HG03342 (cell line): ENCODE measurements at regions not wholly inside any gene's neighbourhood (a gene's known extent, or its start where the extent isn't known, plus 50 kb on each side); places are given as distances from the start of the nearest gene placed in this dataset.

ENCODE experiments used
- ATAC-seq: cut with Tn5 transposase; IDR thresholded peaks from one replicate; pipeline ENCODE4 v1.9.1; 2021; ENCODE audit warnings: mild to moderate bottlenecking, moderate library complexity; ENCODE audit not compliant: unreplicated experiment

DNA sequence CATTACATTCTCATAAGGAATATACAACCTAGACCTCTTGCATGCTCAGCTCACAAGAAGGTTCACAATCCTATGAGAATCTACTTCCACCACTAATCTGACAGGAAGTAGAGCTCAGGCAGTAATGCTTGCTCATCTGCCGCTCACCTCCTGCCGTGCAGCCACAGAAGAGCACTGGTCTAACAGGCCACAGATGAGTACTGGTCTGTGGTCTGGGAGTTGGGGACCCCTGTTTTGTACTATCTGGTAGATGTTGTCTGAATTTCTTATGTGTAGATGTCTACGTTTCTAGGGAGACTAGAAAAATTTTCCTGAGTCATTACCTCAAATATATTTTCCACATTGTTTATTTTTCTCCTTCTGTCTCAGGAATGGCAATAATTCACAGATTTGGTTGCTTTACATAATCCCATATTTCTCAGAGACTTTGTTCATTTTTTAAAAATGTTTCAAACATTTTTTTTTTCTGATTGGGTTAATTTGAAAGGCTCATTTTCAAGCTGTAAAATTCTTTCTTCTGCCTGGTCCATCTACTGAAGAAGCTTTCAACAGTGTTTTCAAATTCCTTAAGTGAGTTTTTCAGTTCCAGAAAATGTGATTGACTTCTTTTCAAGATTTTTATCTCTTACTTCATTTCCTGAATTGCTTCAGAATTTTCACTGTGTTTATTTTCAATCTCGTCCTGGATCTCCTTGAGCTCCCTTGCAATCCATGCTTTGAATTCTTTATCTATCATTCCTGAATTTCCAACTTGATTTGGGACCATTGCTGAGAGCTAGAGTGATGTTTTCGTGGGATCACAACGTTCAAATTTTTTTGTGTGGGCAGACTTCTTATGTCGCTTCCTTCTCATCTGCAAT lies 1322.2 kb downstream of the PCDH9 start:
- no peak for ATAC-seq

DNA sequence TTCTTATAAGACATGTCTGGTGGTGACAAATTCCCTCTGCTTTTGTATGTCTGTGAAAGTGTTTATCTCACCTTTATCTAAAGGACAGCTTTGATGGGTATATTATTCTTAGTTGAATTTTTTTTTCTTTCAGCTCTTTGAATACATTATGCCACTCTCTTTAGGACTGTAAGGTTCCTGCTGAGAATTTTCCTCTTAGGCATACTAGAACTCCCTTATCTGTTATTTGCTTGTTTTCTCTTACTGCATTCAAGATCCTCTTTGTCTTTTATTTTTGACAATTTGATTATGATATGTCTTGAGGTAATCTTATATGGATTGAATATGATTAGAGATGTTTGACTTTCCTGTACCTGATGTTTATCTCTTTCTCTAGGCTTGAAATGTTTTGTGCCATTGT lies 1328.4 kb downstream of the PCDH9 start:
- ATAC-seq, result no peak

DNA sequence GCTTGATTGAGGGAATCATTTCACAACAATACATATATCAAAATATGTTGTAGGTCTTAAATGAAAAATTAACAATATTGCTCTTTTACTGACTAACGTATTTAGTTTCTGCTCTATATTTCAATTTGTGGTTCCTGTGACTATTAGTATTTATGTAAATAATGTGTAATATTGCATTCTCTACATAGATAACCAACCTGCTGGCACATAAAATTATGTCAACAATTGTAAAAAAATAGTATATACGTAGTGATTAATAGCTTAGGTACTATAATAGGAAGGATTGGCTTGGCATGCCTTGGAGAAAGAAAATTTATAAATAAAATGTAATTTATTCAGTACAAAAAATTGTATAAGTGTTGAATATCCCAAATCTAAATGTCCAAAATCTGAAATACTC lies 1336.1 kb downstream of the PCDH9 start:
- ATAC-seq, result no peak

DNA sequence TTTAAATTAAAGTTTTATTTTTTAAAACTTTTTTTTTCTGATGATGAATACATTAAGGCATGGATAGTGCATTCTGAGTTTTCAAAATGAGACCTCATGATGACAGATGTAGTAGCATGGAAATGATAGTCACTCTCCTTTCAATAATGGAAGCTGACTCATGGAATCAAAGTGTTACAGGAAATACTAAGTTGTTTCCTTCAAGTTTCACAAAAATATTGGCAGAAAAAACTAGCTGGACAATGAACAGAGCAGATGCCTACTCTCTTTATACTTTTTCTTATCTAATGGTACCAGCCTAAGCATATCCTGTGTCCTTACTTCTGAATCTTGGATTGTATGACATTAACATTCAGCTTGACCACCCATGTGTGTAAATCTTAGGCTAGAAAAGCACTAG lies 1337.3 kb downstream of the PCDH9 start:
- ATAC-seq, result no peak

DNA sequence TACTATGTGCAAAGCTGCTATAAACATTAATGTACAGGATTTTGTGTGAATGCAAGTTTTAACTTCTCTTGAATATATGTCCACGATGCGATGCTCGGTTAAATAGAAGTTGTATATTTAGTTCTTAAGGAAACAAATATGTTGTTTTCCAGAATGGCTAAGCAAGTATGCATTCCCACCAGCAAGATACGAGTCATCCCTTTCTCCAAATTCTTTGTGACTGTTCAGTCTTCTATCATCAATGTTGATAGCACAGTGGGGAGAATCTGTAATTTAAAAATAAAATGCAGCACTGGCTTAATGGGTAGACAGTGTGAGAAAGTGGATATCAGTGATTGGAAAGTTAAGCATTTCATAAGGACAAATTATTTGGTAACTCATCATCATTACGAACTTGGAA lies 1340.8 kb downstream of the PCDH9 start:
- no peak for ATAC-seq

DNA sequence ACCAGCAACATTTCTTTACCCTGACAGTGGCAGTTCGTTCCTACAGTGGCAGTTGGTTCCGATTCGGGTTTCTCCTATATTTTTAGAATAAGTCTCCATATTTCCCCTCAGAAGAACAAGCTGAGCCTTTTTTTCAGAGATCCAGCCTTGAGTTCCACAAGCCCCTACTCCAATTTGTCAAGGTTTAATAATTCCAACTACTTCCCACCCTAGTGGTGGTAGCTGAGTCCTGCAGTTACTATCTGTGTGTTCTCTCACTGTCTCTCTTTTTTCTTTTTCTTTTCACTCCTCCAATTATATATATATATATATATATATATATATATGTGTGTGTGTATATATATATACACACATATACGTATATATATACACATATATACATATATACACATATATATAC lies 1347.3 kb downstream of the PCDH9 start:
- no peak for ATAC-seq

DNA sequence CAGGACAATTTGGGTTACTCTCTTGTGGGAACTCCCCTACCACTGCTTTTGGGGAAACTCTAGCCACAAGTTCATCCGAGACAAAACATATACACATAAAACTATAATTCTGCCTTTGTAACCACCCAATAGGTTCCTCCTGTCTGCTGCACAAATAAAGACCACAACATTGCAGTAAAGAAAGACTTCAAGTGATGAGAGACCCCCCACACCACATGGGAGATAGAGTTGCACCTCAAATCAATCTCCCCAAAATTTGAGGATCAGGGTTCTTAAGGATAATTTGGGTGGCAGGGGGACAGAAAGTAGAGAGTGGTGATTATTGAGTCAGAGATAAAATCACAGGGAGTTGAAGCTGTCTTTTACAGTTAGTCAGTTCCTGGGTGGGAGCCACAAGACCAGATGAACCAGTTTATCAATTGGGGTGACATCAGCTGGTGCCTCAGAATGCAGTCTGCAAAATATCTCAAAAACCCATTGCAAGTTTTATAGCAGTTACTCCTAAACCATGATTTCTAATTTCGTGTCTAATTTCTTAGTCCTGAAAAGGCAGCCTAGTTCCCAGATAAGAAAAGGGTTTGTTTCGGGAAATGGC lies 1348.5 kb downstream of the PCDH9 start:
- no peak for ATAC-seq

DNA sequence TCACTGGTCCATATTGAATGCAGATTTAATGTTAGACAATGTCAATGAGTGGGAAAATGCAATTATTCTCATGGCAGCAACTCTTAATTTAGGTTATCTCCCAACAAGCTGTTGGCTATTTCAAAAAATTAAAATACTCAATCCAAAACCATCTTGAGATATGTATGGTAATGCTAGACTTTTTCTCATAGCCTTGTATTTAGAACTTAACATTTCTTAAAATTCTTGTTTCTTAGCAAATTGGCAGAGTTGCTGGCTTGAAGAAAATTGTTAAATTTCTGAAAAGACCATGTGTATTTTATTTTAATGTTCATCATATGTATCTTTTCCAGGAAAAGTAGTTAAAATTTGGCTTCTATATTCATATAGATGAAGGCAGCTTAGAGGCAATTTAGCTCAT lies 1355.1 kb downstream of the PCDH9 start:
- ATAC-seq, result no peak

DNA sequence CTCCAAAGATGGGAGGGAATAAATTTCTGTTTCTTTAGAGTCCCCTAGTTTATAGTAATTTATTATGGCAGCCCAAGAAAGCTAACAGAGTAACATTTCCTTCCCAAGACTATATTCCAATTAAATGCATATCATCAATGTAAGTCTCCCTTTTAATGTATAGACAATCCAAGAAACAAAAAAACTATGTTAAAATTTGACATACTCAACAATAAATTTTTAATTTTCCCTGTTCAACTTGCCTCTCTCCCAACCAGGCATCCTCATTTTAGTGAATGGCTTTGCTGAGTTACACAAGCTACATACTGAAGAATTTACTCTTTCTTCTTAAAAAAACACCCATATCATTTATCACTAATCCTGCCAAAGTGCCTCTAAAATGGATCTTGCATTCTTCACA lies 1357.7 kb downstream of the PCDH9 start:
- no peak for ATAC-seq

DNA sequence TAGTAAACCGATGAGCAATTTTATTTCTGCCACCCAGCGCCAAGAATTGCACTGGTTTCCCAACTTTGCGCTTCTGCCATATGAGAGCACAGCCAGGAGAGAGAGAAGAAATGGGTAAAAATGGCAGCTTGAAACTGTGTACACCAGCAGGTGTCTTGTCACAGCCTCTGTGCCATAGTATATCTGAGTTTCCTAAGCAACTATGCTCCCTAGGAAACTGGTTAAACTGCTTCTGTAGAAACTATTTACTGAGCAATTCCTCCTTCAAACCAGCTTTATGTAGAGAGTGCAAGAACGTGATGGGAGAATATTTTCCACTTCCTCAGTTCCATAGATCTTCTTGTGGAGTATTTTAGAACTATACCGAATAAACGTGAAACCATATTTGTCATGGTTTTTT lies 1361.3 kb downstream of the PCDH9 start:
- no peak for ATAC-seq

DNA sequence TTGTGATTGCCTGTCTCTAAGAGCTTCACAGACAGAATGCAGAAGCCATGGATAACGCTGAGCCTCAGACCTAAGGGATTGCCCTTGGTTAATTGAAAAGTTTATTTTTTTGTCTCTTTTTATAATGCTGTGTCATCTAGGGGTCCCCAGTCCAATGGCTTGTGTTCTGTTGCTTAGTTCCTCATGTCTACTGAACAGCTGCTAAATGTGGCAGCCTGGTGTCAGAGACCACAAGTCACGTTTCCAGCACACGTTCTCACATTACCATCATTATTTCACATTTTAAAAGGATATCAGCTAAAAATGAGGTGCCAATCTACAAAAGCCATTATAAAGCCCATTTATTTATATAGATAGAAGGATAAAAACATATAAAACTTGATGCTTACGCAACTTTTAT lies 1362.0 kb downstream of the PCDH9 start:
- ATAC-seq, result no peak

DNA sequence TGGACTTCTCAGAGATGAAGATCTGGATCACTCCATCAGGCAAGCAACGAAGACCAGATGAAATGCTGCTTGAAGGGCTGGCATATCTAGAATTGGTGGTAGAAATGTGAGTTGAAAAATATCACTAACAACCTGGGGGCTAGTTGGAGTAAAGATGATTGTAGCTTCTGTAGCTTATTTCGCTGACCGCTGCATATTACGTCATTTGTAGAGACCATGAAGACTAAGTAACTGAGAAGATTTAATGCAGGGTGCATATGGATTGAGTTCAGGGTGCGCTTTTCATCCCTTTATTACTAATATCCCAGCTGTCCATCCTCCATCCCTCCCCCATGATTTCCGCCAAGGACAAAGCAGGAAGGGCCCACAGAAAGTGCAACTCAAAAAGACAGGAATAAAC lies 1364.0 kb downstream of the PCDH9 start:
- ATAC-seq, result no peak

DNA sequence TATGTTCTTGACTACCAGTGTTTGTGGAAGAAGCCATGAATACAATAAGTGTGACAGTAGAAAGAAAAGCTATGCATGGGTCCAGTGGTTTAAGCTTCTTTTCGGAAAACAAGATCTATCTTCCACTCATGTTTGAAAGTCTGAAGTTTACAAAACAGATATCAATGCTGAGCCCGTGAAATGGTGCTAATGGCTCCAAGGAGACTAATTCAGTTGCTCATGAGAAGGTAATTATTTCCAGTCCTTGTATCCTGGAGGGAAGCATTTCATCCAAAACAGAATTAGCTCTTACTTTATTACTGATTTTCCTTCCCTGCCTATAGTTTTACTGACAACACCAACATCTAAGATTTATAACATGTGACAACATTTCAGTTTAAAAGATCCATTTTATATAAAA lies 1364.9 kb downstream of the PCDH9 start:
- no peak for ATAC-seq

DNA sequence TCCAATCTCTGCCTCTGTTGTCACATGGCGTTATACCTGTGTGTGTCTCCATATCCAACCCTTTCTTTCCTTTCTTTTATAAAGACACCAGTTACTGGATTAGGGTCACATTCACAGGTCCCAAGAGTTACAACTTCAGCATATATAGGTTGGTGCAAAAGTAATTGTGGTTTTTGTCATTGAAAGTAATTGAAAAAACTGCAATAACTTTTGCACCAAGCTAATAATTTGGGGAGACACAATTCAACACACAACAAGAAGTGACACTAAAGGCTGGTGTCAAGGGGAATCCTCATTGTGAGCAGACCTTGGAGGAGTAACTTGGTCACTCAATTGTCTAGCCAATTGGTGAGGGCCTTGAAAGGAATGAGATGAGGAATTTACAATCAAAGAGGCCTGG lies 1366.1 kb downstream of the PCDH9 start:
- ATAC-seq, result no peak

DNA sequence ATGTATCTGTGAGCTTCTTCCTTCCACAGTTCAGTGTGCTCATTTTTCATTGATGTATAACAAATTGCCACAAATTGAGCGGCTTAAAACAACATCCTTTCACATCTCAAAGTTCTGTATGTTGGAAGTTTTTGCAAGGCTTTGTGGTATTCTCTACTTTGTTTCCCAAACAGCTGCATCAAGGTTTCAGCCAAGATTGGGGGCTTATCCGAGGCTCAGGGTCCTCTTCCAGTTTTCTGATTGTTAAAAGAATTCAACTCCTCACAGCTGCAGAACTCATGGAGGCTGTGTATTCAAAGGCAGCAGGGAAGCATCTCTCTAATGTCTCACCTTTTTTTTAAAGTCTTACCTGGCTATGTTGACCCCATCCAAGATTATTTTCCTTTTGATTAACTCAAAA lies 1369.8 kb downstream of the PCDH9 start:
- no peak for ATAC-seq

DNA sequence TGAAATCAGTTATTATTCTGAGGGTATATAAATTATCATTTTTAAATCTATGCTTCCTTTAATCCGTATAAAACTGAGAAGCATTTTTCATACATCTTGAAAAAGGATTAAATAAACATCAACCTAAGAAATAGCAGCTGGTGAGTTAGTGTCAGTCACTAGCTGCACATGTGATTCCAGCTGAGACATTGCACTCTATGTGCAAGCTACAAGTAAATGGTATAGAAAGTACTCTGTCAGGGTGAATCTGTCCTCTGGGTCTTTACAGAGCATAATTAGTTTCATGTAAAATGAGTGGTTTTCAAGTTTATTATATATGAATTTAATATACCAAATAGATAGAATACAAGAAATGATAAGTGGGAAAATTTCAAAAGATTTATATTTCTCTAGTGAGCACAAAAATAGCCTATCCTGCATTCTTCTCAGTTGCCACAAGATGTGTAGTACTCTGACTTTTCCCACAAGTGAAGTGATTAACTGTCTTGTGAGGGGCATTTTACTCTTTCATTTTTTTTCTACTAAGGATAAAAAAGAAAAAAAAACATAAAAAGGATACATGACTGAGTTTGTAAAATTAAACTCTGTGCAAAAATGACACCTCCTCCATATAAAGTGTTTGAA lies 1372.1 kb downstream of the PCDH9 start:
- no peak for ATAC-seq

DNA sequence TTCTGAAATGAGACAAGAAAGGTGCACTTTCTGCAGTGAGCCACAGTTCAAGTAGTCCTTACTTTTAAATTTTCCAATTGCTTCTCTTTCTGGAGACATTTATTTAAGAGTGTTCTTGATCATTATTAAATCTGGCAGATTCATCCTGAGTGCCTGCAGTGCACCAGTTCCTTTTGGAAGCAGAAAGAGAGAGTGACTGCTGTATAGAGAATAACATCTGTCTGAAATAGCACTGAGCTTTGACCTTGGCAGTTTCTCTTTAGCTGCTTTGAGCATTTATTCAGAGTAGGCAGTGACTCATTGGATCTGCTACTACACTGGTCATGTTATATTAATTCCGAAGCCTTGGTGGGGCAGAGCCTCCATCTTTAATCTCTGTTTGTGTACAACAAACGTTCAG lies 1373.7 kb downstream of the PCDH9 start:
- no peak for ATAC-seq

DNA sequence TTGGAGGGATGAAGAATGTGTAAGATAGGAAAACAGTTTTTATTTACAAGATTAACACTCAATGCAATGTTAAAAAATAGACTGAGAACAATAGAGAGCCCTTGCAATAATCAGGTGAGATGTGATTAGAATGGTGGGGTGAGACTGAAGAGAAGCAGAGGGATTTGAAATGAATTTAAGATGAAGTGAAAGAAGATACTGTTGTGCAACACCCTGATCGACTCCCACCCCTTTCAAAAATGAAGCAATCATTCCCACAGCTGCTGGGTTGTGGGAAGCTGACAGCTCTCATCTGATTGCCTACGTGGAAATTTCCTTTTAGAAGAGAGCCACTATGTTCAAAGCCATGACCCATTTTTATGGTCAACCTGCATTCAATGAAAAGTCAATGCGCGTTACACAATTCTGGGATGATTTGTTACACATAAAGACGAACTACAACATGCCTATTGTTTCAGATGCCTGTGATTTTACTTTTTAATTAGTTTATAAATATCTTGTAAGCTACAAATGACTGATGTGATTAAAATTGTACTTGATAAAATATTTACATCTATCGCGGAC lies 1374.8 kb downstream of the PCDH9 start:
- ATAC-seq, result no peak

DNA sequence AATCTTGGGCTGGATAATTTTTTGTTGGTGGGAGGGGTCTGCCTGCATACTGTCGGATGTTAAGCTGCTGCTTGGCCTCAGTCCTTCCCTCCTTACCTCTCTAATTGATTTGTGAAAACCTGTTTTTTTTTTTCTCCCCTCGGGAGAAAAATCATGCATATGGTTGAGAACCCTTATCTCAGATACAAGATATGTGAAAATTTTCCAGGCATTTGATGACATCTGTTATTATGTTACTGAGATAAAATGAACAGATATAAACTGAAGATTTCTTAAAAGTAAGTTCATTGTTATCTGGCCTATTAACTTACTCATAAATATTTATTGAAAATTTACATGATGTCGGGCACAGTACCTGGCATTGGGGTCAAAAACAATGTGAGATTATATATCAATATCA lies 1375.7 kb downstream of the PCDH9 start:
- ATAC-seq, result no peak

DNA sequence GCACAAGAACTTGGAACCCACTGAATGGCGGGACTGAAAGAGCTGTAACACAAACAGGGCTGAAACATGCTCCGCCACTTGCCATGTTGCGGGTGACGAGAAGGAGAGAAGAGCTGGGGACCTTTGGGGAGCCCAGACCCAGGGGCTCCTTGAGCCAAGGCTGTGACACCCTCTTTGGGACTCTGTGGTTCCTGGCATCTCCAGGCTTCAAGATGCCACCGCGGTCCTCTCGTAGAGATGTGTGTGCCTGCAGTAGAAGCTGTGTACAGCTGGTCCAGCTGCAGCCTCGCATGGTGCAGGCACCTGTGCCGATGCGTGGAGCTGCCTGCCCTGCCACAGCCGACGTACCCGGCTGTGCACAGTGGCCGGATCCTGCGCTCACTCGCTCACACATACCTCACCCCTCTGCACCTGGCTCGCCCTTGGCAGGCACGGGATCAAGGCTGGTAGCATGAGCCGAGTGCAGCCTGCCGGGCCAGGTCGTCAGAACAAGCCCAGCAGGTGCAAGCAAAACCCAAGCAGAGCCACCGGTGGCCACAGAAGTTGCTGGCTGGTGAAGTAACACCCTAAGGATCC lies 1385.8 kb downstream of the PCDH9 start:
- no peak for ATAC-seq

DNA sequence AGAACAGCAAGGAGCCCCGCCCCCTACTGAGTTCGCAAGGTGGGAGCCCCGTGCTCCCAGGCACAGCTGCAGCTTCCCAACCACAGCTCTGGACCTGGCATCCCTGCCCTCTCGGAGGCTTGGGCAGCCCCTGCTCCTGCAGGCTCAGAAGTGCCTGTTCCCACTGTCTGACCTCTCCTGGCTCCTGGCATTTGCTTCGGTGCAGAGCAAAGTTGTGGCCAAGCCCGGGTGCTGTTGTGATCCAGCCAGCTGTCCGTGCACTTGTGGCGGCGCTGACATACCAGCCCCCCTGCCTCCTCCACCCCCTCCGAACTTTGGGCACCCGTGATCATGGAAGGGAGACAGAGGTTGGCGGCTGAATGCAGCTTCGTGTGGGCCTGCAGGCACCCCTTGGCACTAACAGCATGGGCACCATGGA lies 1386.8 kb downstream of the PCDH9 start:
- no peak for ATAC-seq

DNA sequence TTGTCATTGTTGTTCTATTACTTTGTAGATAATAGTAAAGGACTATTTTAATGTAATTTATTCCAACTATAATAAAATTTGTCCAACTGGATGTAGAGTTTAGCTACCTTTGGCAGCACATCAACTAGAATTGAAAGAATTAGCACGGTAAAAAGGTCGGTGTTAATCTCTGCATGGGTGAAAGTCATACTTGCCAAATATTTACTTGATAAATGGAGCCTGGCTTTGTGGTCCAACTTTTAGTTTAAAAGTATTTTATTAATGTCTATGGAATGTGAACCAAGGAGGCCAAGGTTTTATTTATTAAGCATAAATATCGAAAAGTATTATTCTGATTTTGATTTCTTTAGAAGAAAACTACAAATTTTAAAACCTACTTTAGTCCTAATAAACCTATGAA lies 1389.0 kb downstream of the PCDH9 start:
- no peak for ATAC-seq
